IMR-90 (cell line): ENCODE measurements at regions not wholly inside any gene's neighbourhood (a gene's known extent, or its start where the extent isn't known, plus 50 kb on each side); places are given as distances from the start of the nearest gene placed in this dataset.

ENCODE experiments used
- ATAC-seq: fragments of 200-7000 bp; cut with Tn5 transposase; 2 replicates; pipeline ENCODE4 v1.9.1; 2020; ENCODE audit warnings: low read depth, mild to moderate bottlenecking, moderate library complexity
- BruUV-seq: library from RNA; stranded (reverse); fragments of 400-500 nt; replicated peaks from 2 replicates; lab custom pipeline; 2021; lab: Mats Ljungman, UMichigan
- CTCF ChIA-PET: fragments of 300-600 bp; formaldehyde crosslinking; extraction: SDS; loops from one replicate; lab custom pipeline; 2021; ENCODE audit warnings: antibody characterized with exemption; lab: Yijun Ruan, JAX
- POLR2A ChIA-PET: fragments of 300-600 bp; sonication (Branson Sonifier 250); formaldehyde crosslinking; loops from one replicate; lab custom pipeline; 2022; ENCODE audit warnings: antibody characterized with exemption; ENCODE audit not compliant: unreplicated experiment; lab: Charles Lee
- DNase-seq: peaks from one replicate; pipeline ENCODE4 v3.0.0; 2013
- H2AFZ ChIP-seq: replicated peaks from 2 replicates; pipeline ENCODE3; 2013; ENCODE audit warnings: low read length, mild to moderate bottlenecking; ENCODE audit not compliant: poor library complexity
- H2AK5ac ChIP-seq: 2 replicates; pipeline ENCODE4 v1.6.1; 2013; ENCODE audit warnings: low read depth, low read length, inconsistent platforms
- H2AK9ac ChIP-seq: replicated peaks from 2 replicates; pipeline ENCODE3; 2013; ENCODE audit warnings: mild to moderate bottlenecking, low read depth, low read length, moderate library complexity; ENCODE audit not compliant: poor library complexity
- H2BK120ac ChIP-seq: 2 replicates; pipeline ENCODE4 v1.6.1; 2013; ENCODE audit warnings: low read depth, low read length, inconsistent platforms
- H2BK15ac ChIP-seq: 3 replicates; pipeline ENCODE4 v1.6.1; 2013; ENCODE audit warnings: low read depth, low read length, inconsistent platforms
- H2BK20ac ChIP-seq: 2 replicates; pipeline ENCODE4 v1.6.1; 2013; ENCODE audit warnings: low read depth, mild to moderate bottlenecking, inconsistent platforms, low read length, moderate library complexity
- H2BK5ac ChIP-seq: 2 replicates; pipeline ENCODE4 v1.6.1; 2013; ENCODE audit warnings: mild to moderate bottlenecking, low read depth, low read length, inconsistent platforms; ENCODE audit not compliant: poor library complexity, severe bottlenecking
- H3K14ac ChIP-seq: replicated peaks from 2 replicates; pipeline ENCODE4 v1.6.1; 2013; ENCODE audit warnings: low read depth, low read length, inconsistent platforms
- H3K18ac ChIP-seq: 2 replicates; pipeline ENCODE4 v1.6.1; 2013; ENCODE audit warnings: low read depth, low read length, control low read depth
- H3K23ac ChIP-seq: 2 replicates; pipeline ENCODE4 v1.6.1; 2013; ENCODE audit warnings: low read depth, low read length, inconsistent platforms
- H3K27ac ChIP-seq: 2 replicates; pipeline ENCODE4 v1.5.1; 2013; ENCODE audit warnings: mild to moderate bottlenecking, control low read depth, low read length; ENCODE audit not compliant: insufficient read depth
- H3K27me3 ChIP-seq: 2 replicates; pipeline ENCODE4 v1.6.1; 2013; ENCODE audit warnings: low read length; ENCODE audit not compliant: control insufficient read depth, insufficient read depth
- H3K36me3 ChIP-seq: 2 replicates; pipeline ENCODE4 v1.6.1; 2013; ENCODE audit warnings: low read length, mixed read lengths; ENCODE audit not compliant: control insufficient read depth, insufficient read depth
- H3K4ac ChIP-seq: 2 replicates; pipeline ENCODE4 v1.6.1; 2013; ENCODE audit warnings: low read depth, low read length, inconsistent platforms
- H3K4me1 ChIP-seq: 2 replicates; pipeline ENCODE4 v1.6.1; 2013; ENCODE audit warnings: low read length, mixed read lengths; ENCODE audit not compliant: control insufficient read depth, insufficient read depth
- H3K4me2 ChIP-seq: 2 replicates; pipeline ENCODE4 v1.6.1; 2013; ENCODE audit warnings: low read depth, mild to moderate bottlenecking, control low read depth, low read length, moderate library complexity
- H3K4me3 ChIP-seq: 2 replicates; pipeline ENCODE4 v1.5.1; 2013; ENCODE audit warnings: low read depth, mild to moderate bottlenecking, control low read depth, low read length, moderate library complexity; ENCODE audit not compliant: insufficient read depth
- H3K56ac ChIP-seq: 2 replicates; pipeline ENCODE4 v1.6.1; 2013; ENCODE audit warnings: low read length, inconsistent platforms; ENCODE audit not compliant: insufficient read depth; ENCODE audit errors: extremely low read depth
- H3K79me1 ChIP-seq, 2 experiments: 2 replicates each; pipeline ENCODE4 v1.6.1; 2013; ENCODE audit warnings: low read length in 2 of 2, inconsistent platforms in 1 of 2, low read depth in 1 of 2
- H3K9ac ChIP-seq: 2 replicates; pipeline ENCODE4 v1.6.1; 2013; ENCODE audit warnings: low read depth, low read length, control low read depth
- H3K9me1 ChIP-seq: 2 replicates; pipeline ENCODE4 v1.6.1; 2013; ENCODE audit warnings: low read length, inconsistent platforms; ENCODE audit not compliant: insufficient read depth
- H3K9me3 ChIP-seq: 2 replicates; pipeline ENCODE4 v1.6.1; 2013; ENCODE audit warnings: low read length; ENCODE audit not compliant: control insufficient read depth, insufficient read depth
- H4K20me1 ChIP-seq: 2 replicates; pipeline ENCODE4 v1.6.1; 2013; ENCODE audit warnings: low read length, inconsistent platforms; ENCODE audit not compliant: insufficient read depth
- H4K5ac ChIP-seq: 2 replicates; pipeline ENCODE4 v1.6.1; 2013; ENCODE audit warnings: mild to moderate bottlenecking, low read depth, low read length, control low read depth
- H4K8ac ChIP-seq, 2 experiments: 2 replicates each; pipeline ENCODE4 v1.6.1; 2013; ENCODE audit warnings: low read depth in 2 of 2, low read length in 2 of 2, control low read depth in 1 of 2, inconsistent platforms in 1 of 2
- H4K91ac ChIP-seq: 2 replicates; pipeline ENCODE4 v1.6.1; 2013; ENCODE audit warnings: low read depth, low read length, inconsistent platforms; ENCODE audit not compliant: insufficient read depth
- BHLHE40 ChIP-seq: fragments of 150-350 bp; IDR thresholded peaks from 2 replicates; pipeline ENCODE4 v1.6.1; 2016; ENCODE audit warnings: mild to moderate bottlenecking, low read depth, low read length
- CEBPB ChIP-seq: IDR thresholded peaks from 2 replicates; pipeline ENCODE4 v1.6.1; 2012; ENCODE audit warnings: low read depth, low read length, improper control_type of control experiment
- CHD1 ChIP-seq: IDR thresholded peaks from 2 replicates; pipeline ENCODE4 v1.6.1; 2012; ENCODE audit warnings: low read depth, low read length, improper control_type of control experiment
- CTCF ChIP-seq: conservative IDR thresholded peaks from 2 replicates; pipeline ENCODE4 v1.5.1; 2012; ENCODE audit warnings: mild to moderate bottlenecking, low read depth, low read length, improper control_type of control experiment
- FOS ChIP-seq: fragments of 150-350 bp; IDR thresholded peaks from 2 replicates; pipeline ENCODE4 v1.6.1; 2016; ENCODE audit warnings: low read depth, low read length
- MAZ ChIP-seq: IDR thresholded peaks from 2 replicates; pipeline ENCODE4 v1.6.1; 2012; ENCODE audit warnings: low read depth, mild to moderate bottlenecking, low read length, improper control_type of control experiment, moderate library complexity, borderline replicate concordance
- MXI1 ChIP-seq: IDR thresholded peaks from 2 replicates; pipeline ENCODE4 v1.6.1; 2012; ENCODE audit warnings: low read depth, mild to moderate bottlenecking, low read length, moderate library complexity, borderline replicate concordance
- NFE2L2 ChIP-seq: fragments of 150-350 bp; IDR thresholded peaks from 2 replicates; pipeline ENCODE4 v1.6.1; 2016; ENCODE audit warnings: low read depth, mild to moderate bottlenecking, low read length
- POLR2A ChIP-seq: IDR thresholded peaks from 2 replicates; pipeline ENCODE4 v1.6.1; 2012; ENCODE audit warnings: mild to moderate bottlenecking, low read depth, low read length
- RAD21 ChIP-seq: IDR thresholded peaks from 2 replicates; pipeline ENCODE4 v1.6.1; 2012; ENCODE audit warnings: low read length, improper control_type of control experiment
- RCOR1 ChIP-seq: IDR thresholded peaks from 2 replicates; pipeline ENCODE4 v1.6.1; 2012; ENCODE audit warnings: mild to moderate bottlenecking, low read length, improper control_type of control experiment; ENCODE audit not compliant: insufficient replicate concordance
- RFX5 ChIP-seq: IDR thresholded peaks from 2 replicates; pipeline ENCODE4 v1.8.0; 2012; ENCODE audit warnings: low read depth, mild to moderate bottlenecking, low read length, moderate library complexity
- SMC3 ChIP-seq: fragments of 150-350 bp; IDR thresholded peaks from 2 replicates; pipeline ENCODE4 v1.6.1; 2016; ENCODE audit warnings: low read depth, mild to moderate bottlenecking, antibody characterized with exemption, low read length, moderate library complexity
- USF2 ChIP-seq: fragments of 150-350 bp; IDR thresholded peaks from 2 replicates; pipeline ENCODE4 v1.6.1; 2017; ENCODE audit warnings: mild to moderate bottlenecking, antibody characterized with exemption, low read length, low read depth
- WGBS, 2 experiments: methylation state at CpG; one replicate each; pipeline versions ENCODE4 v1.1.5 to v1.1.7; 2013; ENCODE audit warnings: missing lambda C conversion rate in 2 of 2; ENCODE audit not compliant: insufficient read length in 1 of 2; ENCODE audit errors: extremely low coverage in 2 of 2; 5-methylcytosine and 5-hydroxymethylcytosine counted together
- dilution Hi-C: fragments of 300-500 bp; cut with HindIII; formaldehyde crosslinking; loops from one replicate; pipeline ENCODE4 v1.14.3; 2018; ENCODE audit warnings: low sequenced_read_pairs; ENCODE audit not compliant: unreplicated experiment
- in situ Hi-C: fragments of 300-500 bp; cut with MboI; formaldehyde crosslinking; loops from 3 replicates; pipeline ENCODE4 v1.14.3; 2019; ENCODE audit warnings: low sequenced_read_pairs, inconsistent platforms, mixed read lengths
- intact Hi-C: fragments of 100-400 bp; cut with micrococcal nuclease; formaldehyde crosslinking; loops from 2 replicates; pipeline ENCODE4 v1.10.0; 2022

GRCh38 chr20:48342822-48343513 is 484.8 kb downstream of the PREX1 start:
- WGBS, 2 experiments = 78% methylated on average over 16 of the region's 28 CpGs; no CpG with 5 or more reads in 1 of the 2 experiments
- no peak overlapping the region for H2BK20ac ChIP-seq
- no peak overlapping the region for H3K4ac ChIP-seq
- no peak overlapping the region for H4K5ac ChIP-seq
- H3K79me1 ChIP-seq = no peaks in the 10 kb centered on the region
- in situ Hi-C loops (no loop called here), intact Hi-C loops (no loop called here), dilution Hi-C loops (no loop called here)
- no peak overlapping the region for H3K9ac ChIP-seq
- ATAC-seq (no peak), DNase-seq (no peak)
- H3K56ac ChIP-seq = no peak overlapping the region
- H3K4me3 ChIP-seq = no peak overlapping the region
- H4K8ac ChIP-seq = no peak overlapping the region
- no peak overlapping the region for H2BK5ac ChIP-seq
- H2AK9ac ChIP-seq = peak overlapping the region; percentile 28
- peak overlapping the region; percentile 32 for H2AFZ ChIP-seq
- H3K9me1 ChIP-seq = no peaks in the 10 kb centered on the region
- ChIA-PET CTCF (no interaction called here), POLR2A (no interaction called here)
- H3K4me1 ChIP-seq = peaks cover 2% of the 10 kb centered on the region; the same call in 1 of the 2 replicates
- TF ChIP-seq CHD1 (no peak), BHLHE40 (no peak), SMC3 (no peak), CEBPB (no peak), MXI1 (no peak), RAD21 (no peak), USF2 (no peak), FOS (no peak), MAZ (no peak), POLR2A (no peak), CTCF (no peak), RCOR1 (no peak), RFX5 (no peak), NFE2L2 (no peak)
- no peak overlapping the region for H2AK5ac ChIP-seq
- no peaks in the 10 kb centered on the region for H3K9me3 ChIP-seq
- no peak overlapping the region for H4K91ac ChIP-seq
- no TSS peak for BruUV-seq
- no peak overlapping the region for H2BK15ac ChIP-seq
- H3K27ac ChIP-seq = no peak overlapping the region
- H2BK120ac ChIP-seq = no peak overlapping the region
- no peak overlapping the region for H3K23ac ChIP-seq
- no peak overlapping the region for H3K14ac ChIP-seq
- H4K20me1 ChIP-seq = no peaks in the 10 kb centered on the region
- H3K18ac ChIP-seq = no peak overlapping the region
- no peak overlapping the region for H3K4me2 ChIP-seq
- H3K36me3 ChIP-seq = no peaks in the 10 kb centered on the region
- peaks cover 26% of the 10 kb centered on the region for H3K27me3 ChIP-seq
